Caco-2 (cell line): ENCODE measurements at regions not wholly inside any gene's neighbourhood (a gene's known extent, or its start where the extent isn't known, plus 50 kb on each side); places are given as distances from the start of the nearest gene placed in this dataset.

ENCODE experiments used
- BruUV-seq: library from RNA; stranded (reverse); fragments of 400-500 nt; replicated peaks from 2 replicates; lab custom pipeline; 2021; lab: Mats Ljungman, UMichigan
- CTCF ChIA-PET: fragments of 300-600 bp; sonication (Branson Sonifier 250); formaldehyde crosslinking; loops from one replicate; lab custom pipeline; 2022; ENCODE audit warnings: antibody characterized with exemption; lab: Charles Lee
- POLR2A ChIA-PET: fragments of 300-600 bp; sonication (Branson Sonifier 250); formaldehyde crosslinking; loops from one replicate; lab custom pipeline; 2022; ENCODE audit warnings: antibody characterized with exemption; lab: Charles Lee
- DNase-seq, 2 experiments: peaks; one replicate each; pipeline versions ENCODE4 v3.0.0 to v3.0.0-alpha.2; 2020 to 2022
- H3K27me3 ChIP-seq: replicated peaks from 2 replicates; pipeline ENCODE4 v1.6.0; 2011; ENCODE audit warnings: low read length; ENCODE audit not compliant: control insufficient read depth, insufficient read depth
- H3K36me3 ChIP-seq: 2 replicates; pipeline ENCODE4 v1.5.1; 2011; ENCODE audit warnings: low read length; ENCODE audit not compliant: control insufficient read depth, insufficient read depth
- H3K4me1 ChIP-seq: fragments of 250-450 bp; sonication (Bioruptor Pico); 2 replicates; pipeline ENCODE4 v1.5.1; 2020; ENCODE audit warnings: mild to moderate bottlenecking
- H3K4me3 ChIP-seq: 2 replicates; pipeline ENCODE4 v1.5.1; 2011; ENCODE audit warnings: low read depth, mild to moderate bottlenecking, control low read depth, low read length
- H3K9me3 ChIP-seq: fragments of 250-450 bp; sonication (Bioruptor Pico); 2 replicates; pipeline ENCODE4 v1.5.1; 2020; ENCODE audit warnings: mild to moderate bottlenecking, moderate library complexity
- H3K27ac Mint-ChIP-seq: one replicate; pipeline ENCODE4 v1.8.0; 2022; ENCODE audit warnings: mixed read lengths; ENCODE audit not compliant: unreplicated experiment
- H3K27me3 Mint-ChIP-seq: one replicate; pipeline ENCODE4 v1.8.0; 2022; ENCODE audit warnings: mixed read lengths; ENCODE audit not compliant: insufficient read depth, unreplicated experiment
- H3K36me3 Mint-ChIP-seq: one replicate; pipeline ENCODE4 v1.8.0; 2022; ENCODE audit warnings: mild to moderate bottlenecking, mixed read lengths; ENCODE audit not compliant: insufficient read depth, unreplicated experiment
- H3K4me1 Mint-ChIP-seq: one replicate; pipeline ENCODE4 v1.8.0; 2022; ENCODE audit warnings: low read depth, mixed read lengths; ENCODE audit not compliant: unreplicated experiment
- H3K4me3 Mint-ChIP-seq: one replicate; pipeline ENCODE4 v1.8.0; 2022; ENCODE audit warnings: mild to moderate bottlenecking, moderate library complexity, mixed read lengths; ENCODE audit not compliant: unreplicated experiment
- H3K9me3 Mint-ChIP-seq: one replicate; pipeline ENCODE4 v1.8.0; 2022; ENCODE audit warnings: mixed read lengths; ENCODE audit not compliant: unreplicated experiment
- intact Hi-C: fragments of 100-400 bp; cut with micrococcal nuclease; formaldehyde crosslinking; loops from one replicate; pipeline ENCODE4 v1.10.0; 2022; ENCODE audit not compliant: unreplicated experiment
- TF ChIP-seq, protein P1 (sequence below), 2 experiments: fragments of 200-600 bp in 1 of 2; IDR thresholded peaks; 1 replicate in 1 of 2; 2 replicates in 1 of 2; pipeline versions ENCODE4 v1.5.1 to v1.8.0; 2011 to 2022; ENCODE audit warnings: antibody characterized with exemption in 1 of 2, control low read depth in 1 of 2, inconsistent platforms in 1 of 2, low read depth in 1 of 2, low read length in 1 of 2, mild to moderate bottlenecking in 1 of 2, moderate library complexity in 1 of 2; ENCODE audit not compliant: insufficient read depth in 1 of 2, severe bottlenecking in 1 of 2, unreplicated experiment in 1 of 2

DNA sequence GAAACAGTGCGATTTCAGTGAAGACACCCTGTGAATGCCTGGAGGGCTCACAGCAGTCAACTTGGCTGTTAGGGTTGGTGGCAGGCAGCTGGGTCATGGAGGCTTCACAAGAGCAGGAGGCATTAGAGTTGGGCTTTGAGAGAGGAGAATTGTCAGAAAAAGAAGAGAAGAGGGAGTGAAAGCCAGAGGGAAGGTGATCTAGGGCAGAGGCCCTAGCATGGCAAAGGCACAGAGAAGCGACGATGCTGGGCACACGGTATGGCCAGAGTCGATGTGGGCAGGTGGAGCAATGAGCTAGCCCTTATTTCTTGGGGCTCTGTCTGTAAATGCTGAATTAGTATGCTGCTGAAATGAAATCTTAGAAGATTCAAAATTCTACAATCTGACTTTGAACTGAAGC, 52.6 kb upstream of the OLFM4 start:
- no peaks in the 10 kb centered on the region for H3K4me1 ChIP-seq
- Mint-ChIP-seq H3K4me3 (no peak overlapping the region), H3K9me3 (no peaks in the 10 kb centered on the region), H3K27me3 (peaks cover 11% of the 10 kb centered on the region), H3K4me1 (no peaks in the 10 kb centered on the region), H3K36me3 (no peaks in the 10 kb centered on the region), H3K27ac (no peak overlapping the region)
- TF ChIP-seq, protein P1, sequence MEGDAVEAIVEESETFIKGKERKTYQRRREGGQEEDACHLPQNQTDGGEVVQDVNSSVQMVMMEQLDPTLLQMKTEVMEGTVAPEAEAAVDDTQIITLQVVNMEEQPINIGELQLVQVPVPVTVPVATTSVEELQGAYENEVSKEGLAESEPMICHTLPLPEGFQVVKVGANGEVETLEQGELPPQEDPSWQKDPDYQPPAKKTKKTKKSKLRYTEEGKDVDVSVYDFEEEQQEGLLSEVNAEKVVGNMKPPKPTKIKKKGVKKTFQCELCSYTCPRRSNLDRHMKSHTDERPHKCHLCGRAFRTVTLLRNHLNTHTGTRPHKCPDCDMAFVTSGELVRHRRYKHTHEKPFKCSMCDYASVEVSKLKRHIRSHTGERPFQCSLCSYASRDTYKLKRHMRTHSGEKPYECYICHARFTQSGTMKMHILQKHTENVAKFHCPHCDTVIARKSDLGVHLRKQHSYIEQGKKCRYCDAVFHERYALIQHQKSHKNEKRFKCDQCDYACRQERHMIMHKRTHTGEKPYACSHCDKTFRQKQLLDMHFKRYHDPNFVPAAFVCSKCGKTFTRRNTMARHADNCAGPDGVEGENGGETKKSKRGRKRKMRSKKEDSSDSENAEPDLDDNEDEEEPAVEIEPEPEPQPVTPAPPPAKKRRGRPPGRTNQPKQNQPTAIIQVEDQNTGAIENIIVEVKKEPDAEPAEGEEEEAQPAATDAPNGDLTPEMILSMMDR (IDR thresholded peaks at IDR 0.05; ENCODE audit: insufficient read depth in 1 of 2, low read depth in 1 of 2, low read length in 1 of 2, severe bottlenecking in 1 of 2, unreplicated experiment in 1 of 2), result no peak
- BruUV-seq, result no TSS peak
- intact Hi-C loops, result no loop called here
- ChIA-PET CTCF (no interaction called here), POLR2A (no interaction called here)
- no peaks in the 10 kb centered on the region for H3K27me3 ChIP-seq
- H3K9me3 ChIP-seq, result no peaks in the 10 kb centered on the region
- no peak for DNase-seq
- H3K4me3 ChIP-seq, result no peak overlapping the region
- no peaks in the 10 kb centered on the region for H3K36me3 ChIP-seq

DNA sequence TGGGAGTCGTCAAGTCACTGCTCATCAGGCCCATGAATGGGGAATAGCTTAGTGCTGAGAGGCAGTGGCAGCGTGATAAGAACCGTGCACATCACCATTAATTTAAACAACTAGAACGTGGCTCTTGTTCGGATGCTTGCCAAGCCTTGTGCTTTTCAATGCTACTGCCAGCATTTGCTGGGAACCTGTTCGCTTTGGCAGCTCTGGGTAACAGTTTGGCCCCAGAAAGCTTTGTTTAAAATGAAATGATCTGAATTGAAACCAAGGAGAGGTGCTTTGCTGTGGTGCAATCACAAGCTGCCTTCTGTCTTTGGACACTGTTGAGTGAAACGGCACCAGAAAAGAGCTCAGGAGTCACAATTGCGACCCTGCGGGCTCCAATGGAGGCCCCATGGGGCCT, 53.5 kb upstream of the OLFM4 start:
- no peaks in the 10 kb centered on the region for H3K4me1 Mint-ChIP-seq
- no peaks in the 10 kb centered on the region for H3K36me3 Mint-ChIP-seq
- no peaks in the 10 kb centered on the region for H3K4me1 ChIP-seq
- CTCF ChIA-PET, result no interaction called here
- no peak overlapping the region for H3K4me3 Mint-ChIP-seq
- POLR2A ChIA-PET, result no interaction called here
- H3K36me3 ChIP-seq, result no peaks in the 10 kb centered on the region
- no peak for DNase-seq
- H3K27me3 ChIP-seq, result no peaks in the 10 kb centered on the region
- H3K27ac Mint-ChIP-seq, result no peak overlapping the region
- intact Hi-C loops, result no loop called here
- TF ChIP-seq, protein P1 (IDR thresholded peaks at IDR 0.05; ENCODE audit: insufficient read depth in 1 of 2, low read depth in 1 of 2, low read length in 1 of 2, severe bottlenecking in 1 of 2, unreplicated experiment in 1 of 2), result no peak
- H3K9me3 Mint-ChIP-seq, result no peaks in the 10 kb centered on the region
- no TSS peak for BruUV-seq
- no peak overlapping the region for H3K4me3 ChIP-seq
- H3K27me3 Mint-ChIP-seq, result peaks cover 9% of the 10 kb centered on the region
- no peaks in the 10 kb centered on the region for H3K9me3 ChIP-seq

DNA sequence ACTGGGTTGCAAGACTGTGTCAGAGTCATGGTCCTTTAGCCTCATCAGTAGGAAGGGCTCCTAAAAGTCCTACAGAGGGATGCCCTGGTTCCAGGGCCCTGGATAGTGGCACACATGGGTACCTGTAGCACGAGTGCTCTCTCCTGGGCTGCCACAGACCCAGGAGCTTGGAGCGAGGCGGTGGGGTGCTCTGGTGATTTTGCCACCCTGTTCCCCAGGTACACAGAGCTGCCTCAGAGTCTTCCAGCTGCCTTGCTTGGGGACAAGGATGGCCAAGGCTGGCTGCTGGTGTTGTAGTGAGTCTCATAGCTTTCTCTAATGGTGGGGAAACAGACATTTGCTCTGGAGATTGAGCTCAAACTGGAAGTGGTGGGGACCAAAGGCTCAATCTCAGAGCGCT, 53.9 kb upstream of the OLFM4 start:
- ChIA-PET CTCF (no interaction called here), POLR2A (no interaction called here)
- no peaks in the 10 kb centered on the region for H3K36me3 ChIP-seq
- Mint-ChIP-seq H3K27me3 (peaks cover 7% of the 10 kb centered on the region), H3K36me3 (no peaks in the 10 kb centered on the region), H3K27ac (no peak overlapping the region), H3K9me3 (no peaks in the 10 kb centered on the region), H3K4me1 (no peaks in the 10 kb centered on the region), H3K4me3 (no peak overlapping the region)
- intact Hi-C loops, result no loop called here
- H3K27me3 ChIP-seq, result no peaks in the 10 kb centered on the region
- no TSS peak for BruUV-seq
- no peak for DNase-seq
- H3K9me3 ChIP-seq, result no peaks in the 10 kb centered on the region
- no peaks in the 10 kb centered on the region for H3K4me1 ChIP-seq
- TF ChIP-seq, protein P1 (IDR thresholded peaks at IDR 0.05; ENCODE audit: insufficient read depth in 1 of 2, low read depth in 1 of 2, low read length in 1 of 2, severe bottlenecking in 1 of 2, unreplicated experiment in 1 of 2), result no peak
- no peak overlapping the region for H3K4me3 ChIP-seq
